ENCODE measurements at regions not wholly inside any gene's neighbourhood (a gene's known extent, or its start where the extent isn't known, plus 50 kb on each side); places are given as distances from the start of the nearest gene placed in this dataset.

- DNase-seq (ENCODE audit: low spot score): no peak
- H3K9me3 ChIP-seq (ENCODE audit: severe bottlenecking): no peaks in the 10 kb centered on the region
- no peak for ATAC-seq (ENCODE audit: low read depth)
- H3K27me3 ChIP-seq (ENCODE audit: insufficient read depth, poor library complexity, severe bottlenecking): no peaks in the 10 kb centered on the region
- H3K27ac ChIP-seq (ENCODE audit: poor library complexity, severe bottlenecking): no peak overlapping the region
- H3K4me1 ChIP-seq (ENCODE audit: insufficient read depth, poor library complexity, severe bottlenecking): peaks cover 2% of the 10 kb centered on the region
- H3K36me3 ChIP-seq (ENCODE audit: low read depth): no peaks in the 10 kb centered on the region
- no peak for TF ChIP-seq CTCF (IDR thresholded peaks at IDR 0.05; ENCODE audit: poor library complexity, severe bottlenecking)
- H3K4me3 ChIP-seq (ENCODE audit: severe bottlenecking): no peak overlapping the region
These were observed 210.7 kb upstream of the CD96 start for GRCh38 chr3:111331306-111331705.

- Histone ChIP-seq H3K27ac (ENCODE audit: poor library complexity, severe bottlenecking) (no peak overlapping the region), H3K4me3 (ENCODE audit: severe bottlenecking) (no peak overlapping the region), H3K9me3 (ENCODE audit: severe bottlenecking) (no peaks in the 10 kb centered on the region), H3K36me3 (ENCODE audit: low read depth) (no peaks in the 10 kb centered on the region), H3K27me3 (ENCODE audit: insufficient read depth, poor library complexity, severe bottlenecking) (no peaks in the 10 kb centered on the region), H3K4me1 (ENCODE audit: insufficient read depth, poor library complexity, severe bottlenecking) (peaks cover 2% of the 10 kb centered on the region)
- ATAC-seq (ENCODE audit: low read depth): no peak
- DNase-seq (ENCODE audit: low spot score): no peak
- no peak for TF ChIP-seq CTCF (IDR thresholded peaks at IDR 0.05; ENCODE audit: poor library complexity, severe bottlenecking)
These were observed 210.1 kb upstream of the CD96 start for GRCh38 chr3:111331912-111332311.

GRCh38 chr3:111332488-111333080 is 209.4 kb upstream of the CD96 start:
- H3K27me3 ChIP-seq (ENCODE audit: insufficient read depth, poor library complexity, severe bottlenecking): no peaks in the 10 kb centered on the region
- peaks cover 2% of the 10 kb centered on the region for H3K4me1 ChIP-seq (ENCODE audit: insufficient read depth, poor library complexity, severe bottlenecking)
- TF ChIP-seq CTCF (IDR thresholded peaks at IDR 0.05; ENCODE audit: poor library complexity, severe bottlenecking): no peak
- no peaks in the 10 kb centered on the region for H3K36me3 ChIP-seq (ENCODE audit: low read depth)
- H3K9me3 ChIP-seq (ENCODE audit: severe bottlenecking): no peaks in the 10 kb centered on the region
- H3K4me3 ChIP-seq (ENCODE audit: severe bottlenecking): no peak overlapping the region
- H3K27ac ChIP-seq (ENCODE audit: poor library complexity, severe bottlenecking): no peak overlapping the region
- ATAC-seq (ENCODE audit: low read depth) (no peak), DNase-seq (ENCODE audit: low spot score) (no peak)

- H3K27ac ChIP-seq (ENCODE audit: poor library complexity, severe bottlenecking): no peak overlapping the region
- H3K9me3 ChIP-seq (ENCODE audit: severe bottlenecking): no peaks in the 10 kb centered on the region
- H3K27me3 ChIP-seq (ENCODE audit: insufficient read depth, poor library complexity, severe bottlenecking): no peaks in the 10 kb centered on the region
- H3K4me3 ChIP-seq (ENCODE audit: severe bottlenecking): no peak overlapping the region
- peaks cover 2% of the 10 kb centered on the region for H3K4me1 ChIP-seq (ENCODE audit: insufficient read depth, poor library complexity, severe bottlenecking)
- DNase-seq (ENCODE audit: low spot score): no peak
- H3K36me3 ChIP-seq (ENCODE audit: low read depth): no peaks in the 10 kb centered on the region
- peak; percentile 69; the same call in 2 of the 3 replicates for ATAC-seq (ENCODE audit: low read depth)
- no peak for TF ChIP-seq CTCF (IDR thresholded peaks at IDR 0.05; ENCODE audit: poor library complexity, severe bottlenecking)
These were observed 208.4 kb upstream of the CD96 start for GRCh38 chr3:111333642-111334041.

- Histone ChIP-seq H3K36me3 (ENCODE audit: low read depth) (no peaks in the 10 kb centered on the region), H3K4me1 (ENCODE audit: insufficient read depth, poor library complexity, severe bottlenecking) (peaks cover 2% of the 10 kb centered on the region), H3K9me3 (ENCODE audit: severe bottlenecking) (no peaks in the 10 kb centered on the region), H3K27me3 (ENCODE audit: insufficient read depth, poor library complexity, severe bottlenecking) (no peaks in the 10 kb centered on the region), H3K4me3 (ENCODE audit: severe bottlenecking) (no peak overlapping the region), H3K27ac (ENCODE audit: poor library complexity, severe bottlenecking) (no peak overlapping the region)
- TF ChIP-seq CTCF (IDR thresholded peaks at IDR 0.05; ENCODE audit: poor library complexity, severe bottlenecking): no peak
- DNase-seq (ENCODE audit: low spot score) (no peak), ATAC-seq (ENCODE audit: low read depth) (no peak)
These were observed 206.3 kb upstream of the CD96 start for GRCh38 chr3:111335512-111336303.
